AG09319 (cell line): ENCODE measurements at regions not wholly inside any gene's neighbourhood (a gene's known extent, or its start where the extent isn't known, plus 50 kb on each side); places are given as distances from the start of the nearest gene placed in this dataset.

Source experiments
- DNase-seq: peaks from one replicate; pipeline ENCODE4 v3.0.0-alpha.2; 2010; ENCODE audit warnings: low read depth; ENCODE audit errors: extremely low read depth
- CTCF ChIP-seq: IDR thresholded peaks from 2 replicates; pipeline ENCODE4 v1.5.1; 2011; ENCODE audit warnings: low read depth, mild to moderate bottlenecking, inconsistent platforms, low read length, moderate library complexity

- DNase-seq = no peak
- TF ChIP-seq CTCF = no peak
These were observed 165.4 kb upstream of the FOXF1 start for GRCh38 chr16:86344881-86345280.

GRCh38 chr16:86345516-86345915, 164.8 kb upstream of the FOXF1 start:
- DNase-seq = no peak
- TF ChIP-seq CTCF = no peak

GRCh38 chr16:86346034-86346433, 164.3 kb upstream of the FOXF1 start:
- TF ChIP-seq CTCF = no peak
- DNase-seq = no peak

- TF ChIP-seq CTCF = no peak
- no peak for DNase-seq
These were observed 163.2 kb upstream of the FOXF1 start for GRCh38 chr16:86347090-86347489.

- no peak for TF ChIP-seq CTCF
- DNase-seq = no peak
These were observed 162.3 kb upstream of the FOXF1 start for GRCh38 chr16:86347916-86348555.

GRCh38 chr16:86349338-86349900, 160.9 kb upstream of the FOXF1 start:
- DNase-seq = no peak
- no peak for TF ChIP-seq CTCF

GRCh38 chr16:86350289-86350688, 160.0 kb upstream of the FOXF1 start:
- TF ChIP-seq CTCF = no peak
- no peak for DNase-seq
